ENCODE measurements at regions not wholly inside any gene's neighbourhood (a gene's known extent, or its start where the extent isn't known, plus 50 kb on each side); places are given as distances from the start of the nearest gene placed in this dataset.

DNA sequence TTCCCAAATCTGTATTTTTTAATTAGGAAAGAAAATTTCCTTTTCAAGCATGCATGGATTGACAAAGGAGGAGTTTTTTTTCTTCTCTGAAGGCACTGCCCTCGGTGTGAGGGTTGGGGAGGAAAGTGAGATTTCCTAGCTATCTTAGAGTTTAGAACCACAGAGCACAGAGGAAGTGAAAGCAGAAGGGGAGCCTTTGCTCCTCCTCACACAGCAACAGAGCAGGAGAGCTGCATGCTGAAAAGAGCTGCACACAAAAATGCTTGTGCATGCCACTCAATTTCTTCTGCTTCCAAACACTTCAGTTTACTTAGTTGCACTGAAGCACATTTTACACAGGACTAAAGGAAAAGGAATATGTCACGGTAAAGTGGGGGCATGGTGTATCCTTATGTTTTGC is 308.1 kb downstream of the GPATCH2 start:
- in situ Hi-C loops (cut with MboI; ENCODE audit: low pct_unique_long_range_greater_than_20kb, low sequenced_read_pairs): no loop called here
- no peak for DNase-seq

DNA sequence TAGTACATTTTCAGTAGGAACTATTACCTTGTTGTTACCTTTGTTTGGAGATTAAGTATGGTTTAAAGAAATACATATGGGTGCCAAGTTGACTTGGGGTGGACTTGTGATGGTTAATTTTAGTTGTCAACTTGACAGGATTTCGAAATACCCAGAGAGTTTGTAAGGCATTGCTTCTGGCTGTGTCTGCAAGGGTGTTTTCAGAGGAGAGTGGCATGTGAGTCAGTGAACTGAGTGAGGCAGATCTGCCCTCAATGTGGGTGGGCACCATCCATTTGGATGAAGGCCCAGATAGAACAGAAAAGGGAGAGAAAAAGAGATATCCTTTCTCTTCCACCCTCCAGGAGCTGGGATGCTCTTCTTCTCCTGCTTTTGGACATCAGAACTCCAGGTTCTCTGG is 315.5 kb downstream of the GPATCH2 start:
- in situ Hi-C loops (cut with MboI; ENCODE audit: low pct_unique_long_range_greater_than_20kb, low sequenced_read_pairs): no loop called here
- DNase-seq: no peak

DNA sequence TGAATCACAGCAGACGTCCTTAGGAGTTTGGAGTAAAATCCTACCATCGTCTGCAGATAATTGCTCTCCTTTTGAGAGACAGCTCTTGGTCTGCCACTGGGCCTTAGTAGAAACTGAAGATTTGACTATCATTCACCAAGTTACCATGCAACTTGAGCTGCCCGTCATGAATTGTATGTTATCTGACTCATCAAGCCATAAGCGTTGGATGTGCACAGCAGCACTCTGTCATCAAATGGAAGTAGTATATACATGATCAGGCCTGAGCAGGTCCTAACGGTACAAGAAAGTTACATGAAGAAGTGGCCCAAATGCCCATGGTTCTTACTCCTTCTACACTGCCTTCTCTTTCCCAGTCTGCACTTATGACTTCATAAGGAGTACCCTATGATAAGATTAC is 317.8 kb downstream of the GPATCH2 start:
- no peak for DNase-seq
- in situ Hi-C loops (cut with MboI; ENCODE audit: low pct_unique_long_range_greater_than_20kb, low sequenced_read_pairs): no loop called here

GRCh38 chr1:217311766-217312165 is 319.1 kb downstream of the GPATCH2 start:
- in situ Hi-C loops (cut with MboI; ENCODE audit: low pct_unique_long_range_greater_than_20kb, low sequenced_read_pairs): no loop called here
- no peak for DNase-seq

- in situ Hi-C loops (cut with MboI; ENCODE audit: low pct_unique_long_range_greater_than_20kb, low sequenced_read_pairs): no loop called here
- no peak for DNase-seq
These were observed 319.6 kb downstream of the GPATCH2 start for GRCh38 chr1:217311269-217311668.

GRCh38 chr1:217281332-217281731 is 349.6 kb downstream of the GPATCH2 start:
- no peak for DNase-seq
- in situ Hi-C loops (cut with MboI; ENCODE audit: low pct_unique_long_range_greater_than_20kb, low sequenced_read_pairs): no loop called here

- DNase-seq: no peak
- in situ Hi-C loops (cut with MboI; ENCODE audit: low pct_unique_long_range_greater_than_20kb, low sequenced_read_pairs): no loop called here
These were observed 355.1 kb downstream of the GPATCH2 start for GRCh38 chr1:217275655-217276398.

GRCh38 chr1:217274927-217275654 is 355.8 kb downstream of the GPATCH2 start:
- no peak for DNase-seq
- in situ Hi-C loops (cut with MboI; ENCODE audit: low pct_unique_long_range_greater_than_20kb, low sequenced_read_pairs): no loop called here

DNA sequence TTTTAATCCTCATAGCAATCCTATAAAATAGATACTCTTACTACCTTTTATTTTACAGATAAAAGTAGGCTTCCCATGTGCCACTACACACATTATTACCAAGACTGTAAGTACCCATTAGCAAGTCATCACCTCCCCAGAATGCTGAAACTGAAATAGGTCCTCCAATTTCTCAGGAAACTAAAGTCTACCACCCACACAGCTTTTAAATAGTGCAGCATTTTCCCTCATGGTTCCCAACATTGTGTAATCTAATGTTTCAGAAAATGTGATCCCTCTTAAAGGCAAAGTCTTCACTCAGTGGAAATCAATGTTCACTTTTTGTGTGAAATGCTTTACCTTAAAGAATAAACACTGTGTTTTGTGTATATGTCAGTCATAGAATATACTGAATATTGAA is 356.5 kb downstream of the GPATCH2 start:
- no peak for DNase-seq
- in situ Hi-C loops (cut with MboI; ENCODE audit: low pct_unique_long_range_greater_than_20kb, low sequenced_read_pairs): no loop called here

GRCh38 chr1:217273866-217274265 is 357.0 kb downstream of the GPATCH2 start:
- in situ Hi-C loops (cut with MboI; ENCODE audit: low pct_unique_long_range_greater_than_20kb, low sequenced_read_pairs): no loop called here
- DNase-seq: no peak

DNA sequence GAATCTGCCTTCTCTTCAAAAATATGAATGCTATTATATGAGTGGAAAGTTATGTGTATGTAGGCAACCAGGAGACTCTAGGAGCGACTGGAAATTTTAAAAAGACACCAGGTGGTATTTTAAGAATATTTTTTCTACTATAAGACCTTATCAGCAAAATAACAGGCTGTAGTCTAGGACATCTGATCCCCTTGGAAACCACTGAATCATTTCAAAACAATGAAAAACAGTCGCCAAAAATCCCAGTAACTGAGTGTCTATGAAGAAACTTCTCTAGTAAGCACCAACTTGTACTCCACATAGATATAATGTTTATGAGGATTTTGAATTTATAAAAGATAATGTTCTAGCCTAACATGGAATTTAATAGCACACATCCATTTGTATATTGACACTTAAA is 358.5 kb downstream of the GPATCH2 start:
- in situ Hi-C loops (cut with MboI; ENCODE audit: low pct_unique_long_range_greater_than_20kb, low sequenced_read_pairs): no loop called here

GRCh38 chr1:217270101-217270500 is 360.8 kb downstream of the GPATCH2 start:
- in situ Hi-C loops (cut with MboI; ENCODE audit: low pct_unique_long_range_greater_than_20kb, low sequenced_read_pairs): no loop called here
- no peak for DNase-seq

More for the DNA sequence above, 358.5 kb downstream of the GPATCH2 start:
- DNase-seq: no peak

GRCh38 chr1:217268058-217268457 is 362.8 kb downstream of the GPATCH2 start:
- in situ Hi-C loops (cut with MboI; ENCODE audit: low pct_unique_long_range_greater_than_20kb, low sequenced_read_pairs): no loop called here
- no peak for DNase-seq

DNA sequence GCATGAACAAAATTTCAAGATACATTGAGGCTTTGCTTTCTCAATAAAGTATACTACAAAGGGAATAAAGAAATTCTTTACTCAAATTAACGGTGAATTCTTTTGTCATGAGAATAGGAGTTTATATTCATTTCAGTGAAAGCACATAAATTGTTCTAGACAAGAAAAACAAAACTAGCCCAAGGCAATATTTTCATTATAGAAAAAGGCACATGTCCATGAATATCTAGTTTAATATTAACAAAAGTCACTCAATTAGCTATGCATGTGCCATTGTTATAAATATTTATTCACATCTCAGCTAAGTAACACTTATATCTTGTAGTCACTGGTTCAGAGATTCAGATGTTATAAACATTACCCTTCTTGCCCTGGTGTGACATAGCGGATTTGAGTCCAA is 369.3 kb downstream of the GPATCH2 start:
- no peak for DNase-seq
- in situ Hi-C loops (cut with MboI; ENCODE audit: low pct_unique_long_range_greater_than_20kb, low sequenced_read_pairs): no loop called here

DNA sequence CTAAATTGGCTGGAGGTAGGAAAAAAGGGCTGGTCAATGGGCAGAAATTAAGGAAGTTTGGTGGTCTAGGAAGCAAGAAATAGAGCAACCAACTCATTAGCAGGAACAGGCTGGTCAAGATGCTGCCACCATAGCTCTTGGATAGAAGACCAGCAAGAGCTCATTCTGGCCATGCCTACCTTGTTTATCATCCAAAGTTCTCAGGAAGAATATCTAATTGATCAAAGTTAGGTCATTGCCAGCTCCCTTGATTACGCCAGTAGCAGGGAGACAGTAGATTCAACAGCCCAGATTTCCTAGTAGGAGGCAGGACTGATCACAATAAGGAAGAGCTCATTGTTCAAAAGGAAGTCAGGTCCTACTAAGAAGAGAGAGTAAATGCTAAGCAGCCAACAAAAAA is 370.2 kb downstream of the GPATCH2 start:
- in situ Hi-C loops (cut with MboI; ENCODE audit: low pct_unique_long_range_greater_than_20kb, low sequenced_read_pairs): no loop called here

DNA sequence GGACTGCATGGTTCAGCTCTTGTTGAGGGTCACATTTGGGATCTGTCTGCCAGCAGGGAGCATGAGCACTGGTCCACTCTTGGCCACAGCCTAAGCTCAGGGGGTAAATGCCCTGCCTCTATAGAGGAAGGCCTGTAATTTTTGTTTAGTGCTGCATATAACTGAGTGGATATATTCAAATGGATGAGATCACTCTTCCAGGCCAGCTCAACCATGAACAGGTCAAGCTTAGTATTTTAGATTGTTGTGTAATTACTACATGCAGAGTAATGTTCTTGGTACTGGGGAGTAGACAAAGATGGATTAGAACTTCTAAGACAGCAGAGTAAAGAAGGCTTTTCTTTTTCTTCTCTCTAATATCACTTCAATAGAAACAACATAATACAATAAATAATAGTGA is 376.9 kb downstream of the GPATCH2 start:
- in situ Hi-C loops (cut with MboI; ENCODE audit: low pct_unique_long_range_greater_than_20kb, low sequenced_read_pairs): no loop called here
- no peak for DNase-seq

More for the DNA sequence above, 370.2 kb downstream of the GPATCH2 start:
- DNase-seq: no peak

GRCh38 chr1:217253351-217253750 is 377.5 kb downstream of the GPATCH2 start:
- in situ Hi-C loops (cut with MboI; ENCODE audit: low pct_unique_long_range_greater_than_20kb, low sequenced_read_pairs): no loop called here

DNA sequence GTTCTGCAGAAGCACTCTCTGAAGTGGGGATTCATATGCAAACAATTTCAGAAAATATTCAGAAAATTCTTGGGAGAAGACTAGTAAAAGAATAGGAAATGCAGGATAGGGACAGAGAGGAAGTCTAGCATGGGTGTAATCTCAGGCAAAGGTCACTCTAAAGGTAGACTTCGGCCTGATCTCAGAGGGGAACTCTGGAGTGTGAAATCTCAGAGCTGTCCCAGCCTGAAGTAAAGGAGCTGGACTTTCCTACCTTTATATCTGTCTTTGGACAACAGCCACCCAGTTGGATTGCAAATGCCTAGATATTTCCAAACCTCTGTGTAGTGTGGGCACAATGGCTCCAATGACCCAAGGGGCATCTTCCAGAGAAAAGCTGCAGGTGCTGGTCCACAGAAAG is 379.8 kb downstream of the GPATCH2 start:
- no peak for DNase-seq
- in situ Hi-C loops (cut with MboI; ENCODE audit: low pct_unique_long_range_greater_than_20kb, low sequenced_read_pairs): no loop called here

More at GRCh38 chr1:217253351-217253750, 377.5 kb downstream of the GPATCH2 start:
- no peak for DNase-seq

GRCh38 chr1:217249857-217250256 is 381.0 kb downstream of the GPATCH2 start:
- in situ Hi-C loops (cut with MboI; ENCODE audit: low pct_unique_long_range_greater_than_20kb, low sequenced_read_pairs): no loop called here
- DNase-seq: no peak

GRCh38 chr1:217244971-217245370 is 385.9 kb downstream of the GPATCH2 start:
- in situ Hi-C loops (cut with MboI; ENCODE audit: low pct_unique_long_range_greater_than_20kb, low sequenced_read_pairs): no loop called here

GRCh38 chr1:217240656-217241055 is 390.2 kb downstream of the GPATCH2 start:
- in situ Hi-C loops (cut with MboI; ENCODE audit: low pct_unique_long_range_greater_than_20kb, low sequenced_read_pairs): no loop called here
- no peak for DNase-seq

More at GRCh38 chr1:217244971-217245370, 385.9 kb downstream of the GPATCH2 start:
- no peak for DNase-seq

Measured in KBM-7 (cell line).